DND-41 (cell line): ENCODE measurements at regions not wholly inside any gene's neighbourhood (a gene's known extent, or its start where the extent isn't known, plus 50 kb on each side); places are given as distances from the start of the nearest gene placed in this dataset.

Experiments
- ATAC-seq: fragments of 200-7000 bp; cut with Tn5 transposase; 3 replicates; pipeline ENCODE4 v1.9.1; 2021; ENCODE audit warnings: low read depth; ENCODE audit not compliant: insufficient read depth
- DNase-seq: peaks from one replicate; pipeline ENCODE4 v3.0.0-alpha.2; 2020
- H2AFZ ChIP-seq: 2 replicates; pipeline ENCODE4 v1.6.0; 2012; ENCODE audit warnings: low read depth, low read length
- H3K27ac ChIP-seq: 2 replicates; pipeline ENCODE4 v1.5.1; 2012; ENCODE audit warnings: low read length, inconsistent platforms
- H3K27me3 ChIP-seq: fragments of 200-600 bp; sonication (generic); 2 replicates; pipeline ENCODE4 v1.6.0; 2012; ENCODE audit warnings: low read length, mild to moderate bottlenecking, inconsistent platforms; ENCODE audit not compliant: insufficient read depth, poor library complexity
- H3K36me3 ChIP-seq: 2 replicates; pipeline ENCODE4 v1.5.1; 2012; ENCODE audit warnings: low read length, inconsistent platforms; ENCODE audit not compliant: insufficient read depth
- H3K4me1 ChIP-seq: 2 replicates; pipeline ENCODE4 v1.5.1; 2012; ENCODE audit warnings: mild to moderate bottlenecking, low read length; ENCODE audit not compliant: insufficient read depth
- H3K4me2 ChIP-seq: 2 replicates; pipeline ENCODE4 v1.6.0; 2012; ENCODE audit warnings: mild to moderate bottlenecking, moderate library complexity, low read length, inconsistent platforms; ENCODE audit not compliant: insufficient read depth
- H3K4me3 ChIP-seq, 2 experiments: fragments of 200-600 bp in 1 of 2; shearing (Covaris generic) in 1 of 2; 2 replicates each; pipeline ENCODE4 v1.5.1; 2012 to 2016; ENCODE audit warnings: inconsistent platforms in 2 of 2, low read length in 2 of 2, mild to moderate bottlenecking in 2 of 2, low read depth in 1 of 2, moderate library complexity in 1 of 2
- H3K79me2 ChIP-seq: 2 replicates; pipeline ENCODE4 v1.6.0; 2012; ENCODE audit warnings: low read length, inconsistent platforms; ENCODE audit not compliant: insufficient read depth
- H3K9ac ChIP-seq: 2 replicates; pipeline ENCODE4 v1.6.0; 2012; ENCODE audit warnings: low read depth, mild to moderate bottlenecking, inconsistent platforms, low read length, moderate library complexity
- H3K9me3 ChIP-seq: 2 replicates; pipeline ENCODE4 v1.5.1; 2012; ENCODE audit warnings: low read length, moderate library complexity, mild to moderate bottlenecking, inconsistent platforms; ENCODE audit not compliant: insufficient read depth, severe bottlenecking
- H4K20me1 ChIP-seq: 2 replicates; pipeline ENCODE4 v1.6.0; 2012; ENCODE audit warnings: low read length; ENCODE audit not compliant: insufficient read depth
- CTCF ChIP-seq: IDR thresholded peaks from 2 replicates; pipeline ENCODE4 v1.5.1; 2012; ENCODE audit warnings: borderline replicate concordance, low read length, moderate library complexity, mild to moderate bottlenecking; ENCODE audit not compliant: poor library complexity, severe bottlenecking; ENCODE audit errors: extremely low read depth
- EZH2 ChIP-seq: IDR thresholded peaks from 3 replicates; pipeline ENCODE4 v1.6.1; 2012; ENCODE audit warnings: borderline replicate concordance, low read depth, mild to moderate bottlenecking, moderate library complexity, low read length, inconsistent platforms; ENCODE audit not compliant: severe bottlenecking

DNA sequence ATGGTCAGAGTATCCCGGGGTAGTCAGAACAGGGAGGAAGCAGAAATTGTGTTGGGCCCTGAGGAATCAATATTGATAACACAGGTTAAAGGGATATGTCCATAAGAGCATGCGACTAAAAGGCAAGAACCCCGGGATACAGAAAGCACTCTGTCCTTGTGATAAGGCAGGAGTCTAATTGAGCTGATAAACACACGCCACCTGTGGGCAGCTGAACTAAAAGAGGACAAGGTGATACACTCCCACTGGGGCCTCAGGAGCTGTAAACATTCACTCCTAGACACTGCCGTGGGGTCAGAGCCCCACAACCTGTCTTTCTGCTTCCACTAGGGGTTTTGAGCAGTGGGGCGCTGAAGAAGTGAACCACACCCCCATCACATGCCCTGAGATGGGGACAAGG is 144.7 kb upstream of the MPDZ start:
- Histone ChIP-seq H3K4me2 (no peak overlapping the region), H3K4me3 (no peak overlapping the region), H3K79me2 (no peaks in the 10 kb centered on the region), H3K9me3 (no peaks in the 10 kb centered on the region), H3K27ac (no peak overlapping the region), H3K9ac (no peak overlapping the region), H3K27me3 (no peaks in the 10 kb centered on the region), H3K36me3 (no peaks in the 10 kb centered on the region), H2AFZ (no peak overlapping the region), H3K4me1 (no peaks in the 10 kb centered on the region), H4K20me1 (no peaks in the 10 kb centered on the region)
- DNase-seq (no peak), ATAC-seq (no peak)
- TF ChIP-seq EZH2 (no peak), CTCF (no peak)

GRCh38 chr9:13414349-13414748 is 134.9 kb upstream of the MPDZ start:
- no peak overlapping the region for H3K9ac ChIP-seq
- DNase-seq (no peak), ATAC-seq (no peak)
- no peaks in the 10 kb centered on the region for H3K9me3 ChIP-seq
- H3K27ac ChIP-seq, result no peak overlapping the region
- H3K4me1 ChIP-seq, result no peaks in the 10 kb centered on the region
- H4K20me1 ChIP-seq, result no peaks in the 10 kb centered on the region
- H3K79me2 ChIP-seq, result no peaks in the 10 kb centered on the region
- no peak overlapping the region for H2AFZ ChIP-seq
- no peak overlapping the region for H3K4me3 ChIP-seq
- no peaks in the 10 kb centered on the region for H3K36me3 ChIP-seq
- no peaks in the 10 kb centered on the region for H3K27me3 ChIP-seq
- no peak overlapping the region for H3K4me2 ChIP-seq
- no peak for TF ChIP-seq CTCF
- no peak for TF ChIP-seq EZH2

DNA sequence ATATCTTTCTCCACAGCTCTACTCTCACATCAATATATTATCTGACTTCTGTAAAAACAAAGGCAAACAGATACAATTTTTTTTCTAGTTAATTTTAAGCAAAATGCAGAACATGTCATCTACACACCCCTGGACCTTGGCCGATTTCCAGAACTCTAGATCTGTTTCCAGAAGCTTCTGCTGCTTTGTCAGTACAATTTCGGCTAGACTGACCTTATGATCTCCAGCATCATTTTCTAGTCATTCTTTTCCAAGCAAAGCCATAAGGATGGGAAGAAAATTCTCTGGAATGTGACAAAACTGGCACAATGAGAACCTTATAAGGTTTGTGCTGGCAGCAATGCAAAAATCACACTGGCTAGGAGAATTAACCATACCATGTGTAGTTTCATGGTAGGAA is 132.8 kb upstream of the MPDZ start:
- Histone ChIP-seq H3K4me3 (no peak overlapping the region), H3K4me2 (no peak overlapping the region), H3K36me3 (no peaks in the 10 kb centered on the region), H3K9me3 (no peaks in the 10 kb centered on the region), H4K20me1 (no peaks in the 10 kb centered on the region), H2AFZ (no peak overlapping the region), H3K27ac (no peak overlapping the region), H3K79me2 (no peaks in the 10 kb centered on the region), H3K27me3 (no peaks in the 10 kb centered on the region), H3K9ac (no peak overlapping the region), H3K4me1 (no peaks in the 10 kb centered on the region)
- no peak for DNase-seq
- TF ChIP-seq EZH2 (no peak), CTCF (no peak)
- no peak for ATAC-seq

DNA sequence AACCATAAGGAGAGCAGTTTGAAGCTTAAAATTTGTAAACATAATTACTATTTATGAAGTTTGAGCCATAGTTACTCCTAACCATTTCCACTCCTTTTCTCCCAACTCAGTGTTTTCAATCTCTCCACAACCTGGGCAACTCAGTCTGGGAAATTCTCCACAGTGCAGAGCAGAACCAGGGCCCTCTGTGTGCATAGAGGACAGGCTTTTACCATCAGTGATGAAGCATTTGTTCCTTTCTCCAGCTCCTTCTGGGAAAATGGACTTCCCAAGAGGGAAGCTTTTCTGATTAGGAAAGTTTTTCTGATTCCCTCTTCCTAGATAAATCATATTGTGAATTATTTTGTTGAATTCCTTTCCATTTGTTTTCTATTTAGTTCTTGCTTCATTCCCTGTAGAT is 132.3 kb upstream of the MPDZ start:
- H3K79me2 ChIP-seq, result no peaks in the 10 kb centered on the region
- no peak for ATAC-seq
- DNase-seq, result no peak
- no peaks in the 10 kb centered on the region for H3K4me1 ChIP-seq
- no peaks in the 10 kb centered on the region for H4K20me1 ChIP-seq
- no peak overlapping the region for H3K4me3 ChIP-seq
- no peak overlapping the region for H3K27ac ChIP-seq
- H3K9ac ChIP-seq, result no peak overlapping the region
- no peak for TF ChIP-seq EZH2
- no peak for TF ChIP-seq CTCF
- no peaks in the 10 kb centered on the region for H3K27me3 ChIP-seq
- no peaks in the 10 kb centered on the region for H3K36me3 ChIP-seq
- no peak overlapping the region for H3K4me2 ChIP-seq
- no peaks in the 10 kb centered on the region for H3K9me3 ChIP-seq
- H2AFZ ChIP-seq, result no peak overlapping the region
